GM19099 (cell line): ENCODE measurements at regions not wholly inside any gene's neighbourhood (a gene's known extent, or its start where the extent isn't known, plus 50 kb on each side); places are given as distances from the start of the nearest gene placed in this dataset.

Experiments
- POLR2A ChIP-seq: IDR thresholded peaks from 3 replicates; pipeline ENCODE4 v1.6.1; 2011; ENCODE audit warnings: low read depth; ENCODE audit not compliant: insufficient read length; ENCODE audit errors: extremely low read depth

GRCh38 chr10:43903451-43903850 lies 254.8 kb upstream of the ZNF32 start:
- no peak for TF ChIP-seq POLR2A

DNA sequence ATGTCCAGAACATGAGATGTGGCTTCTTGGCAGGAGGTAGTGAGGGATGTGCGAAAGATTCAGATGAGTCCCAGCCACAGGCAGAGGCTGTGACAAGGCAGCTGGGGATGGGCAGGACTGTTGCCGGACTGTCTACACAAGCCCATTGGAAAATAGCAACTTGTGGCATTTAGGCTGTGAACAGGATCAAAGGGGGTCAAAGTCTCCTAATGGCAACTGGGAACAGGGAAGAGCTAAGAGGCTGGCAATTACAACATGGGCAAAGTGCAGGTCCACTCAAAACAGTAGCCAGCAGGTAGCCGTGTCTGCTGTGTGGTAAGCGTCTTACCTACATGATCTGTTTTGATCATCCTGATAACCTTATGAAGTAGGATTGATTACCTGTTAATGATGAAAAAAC lies 254.2 kb upstream of the ZNF32 start:
- TF ChIP-seq POLR2A = no peak

GRCh38 chr10:43901744-43902504 lies 253.2 kb upstream of the ZNF32 start:
- TF ChIP-seq POLR2A = no peak

DNA sequence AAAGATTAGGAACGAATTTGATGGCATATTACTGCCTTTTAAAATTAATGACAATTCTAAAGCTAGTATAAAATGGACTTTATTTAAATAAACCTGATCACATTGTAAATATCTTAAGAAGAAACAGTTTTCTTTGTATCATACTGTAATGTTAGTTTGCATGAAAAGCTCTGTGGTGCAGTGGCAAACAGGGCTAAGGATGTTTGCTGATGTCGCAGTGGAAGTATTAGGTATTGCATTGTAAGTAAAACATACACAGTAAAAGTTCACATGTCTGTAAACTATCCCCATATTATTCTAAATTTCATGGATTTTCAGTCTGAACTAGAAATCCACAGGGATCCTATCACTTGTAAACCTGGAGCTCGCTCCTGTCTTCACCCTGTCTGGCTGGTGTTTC lies 252.6 kb upstream of the ZNF32 start:
- no peak for TF ChIP-seq POLR2A

DNA sequence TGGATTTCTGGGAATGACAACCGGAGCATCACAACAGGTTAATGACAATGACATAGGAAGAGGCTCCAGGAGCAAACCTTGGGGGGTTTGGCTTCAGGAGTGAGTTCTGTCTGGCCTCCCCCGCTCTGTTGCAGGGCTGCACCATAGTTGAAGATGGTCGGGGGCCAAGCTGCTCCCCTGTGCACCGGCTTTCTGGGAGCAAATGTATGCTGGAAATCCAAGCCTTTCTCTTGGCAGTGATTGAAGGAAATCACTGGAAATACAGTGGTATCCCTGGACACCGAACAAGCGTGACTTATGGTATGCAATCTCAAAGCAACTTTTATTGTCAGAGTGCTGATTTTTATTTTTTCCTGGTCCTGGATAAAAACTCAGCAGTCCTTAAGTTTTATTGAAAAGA lies 251.9 kb upstream of the ZNF32 start:
- no peak for TF ChIP-seq POLR2A

GRCh38 chr10:43899224-43899959 lies 250.7 kb upstream of the ZNF32 start:
- no peak for TF ChIP-seq POLR2A

- TF ChIP-seq POLR2A = no peak
Observed at GRCh38 chr10:43898592-43898991, 249.9 kb upstream of the ZNF32 start.

DNA sequence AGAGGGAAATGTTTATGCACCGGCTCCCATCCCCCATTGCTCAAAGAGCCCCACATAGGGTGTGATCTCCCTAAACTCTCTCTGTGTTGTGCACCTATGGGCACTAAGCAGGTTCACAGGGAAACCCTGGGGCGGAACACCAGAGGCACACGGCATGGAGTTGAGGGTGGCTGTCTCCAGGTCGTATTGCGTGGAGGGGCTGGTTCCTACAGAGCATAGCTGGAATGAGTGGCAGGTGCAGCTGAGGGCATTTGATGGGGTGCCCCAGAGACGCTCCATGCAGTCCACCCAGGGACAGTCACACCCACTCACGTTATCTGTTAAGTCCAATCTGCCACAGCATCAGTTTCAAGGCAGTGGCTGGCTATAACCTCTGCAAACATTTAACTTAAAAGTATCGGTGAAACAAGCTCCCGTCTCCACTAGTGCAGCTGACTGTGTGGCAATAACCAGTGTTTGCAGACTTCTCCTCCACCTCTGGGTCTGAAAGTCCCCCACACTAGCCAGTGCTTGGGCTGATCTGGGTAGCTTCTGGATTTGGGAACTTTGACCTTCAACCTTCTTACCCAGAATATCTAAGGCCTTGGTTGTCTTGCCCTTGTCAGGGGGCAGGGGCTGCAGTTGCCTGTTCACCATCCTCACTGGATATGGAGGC lies 249.2 kb upstream of the ZNF32 start:
- TF ChIP-seq POLR2A = no peak

DNA sequence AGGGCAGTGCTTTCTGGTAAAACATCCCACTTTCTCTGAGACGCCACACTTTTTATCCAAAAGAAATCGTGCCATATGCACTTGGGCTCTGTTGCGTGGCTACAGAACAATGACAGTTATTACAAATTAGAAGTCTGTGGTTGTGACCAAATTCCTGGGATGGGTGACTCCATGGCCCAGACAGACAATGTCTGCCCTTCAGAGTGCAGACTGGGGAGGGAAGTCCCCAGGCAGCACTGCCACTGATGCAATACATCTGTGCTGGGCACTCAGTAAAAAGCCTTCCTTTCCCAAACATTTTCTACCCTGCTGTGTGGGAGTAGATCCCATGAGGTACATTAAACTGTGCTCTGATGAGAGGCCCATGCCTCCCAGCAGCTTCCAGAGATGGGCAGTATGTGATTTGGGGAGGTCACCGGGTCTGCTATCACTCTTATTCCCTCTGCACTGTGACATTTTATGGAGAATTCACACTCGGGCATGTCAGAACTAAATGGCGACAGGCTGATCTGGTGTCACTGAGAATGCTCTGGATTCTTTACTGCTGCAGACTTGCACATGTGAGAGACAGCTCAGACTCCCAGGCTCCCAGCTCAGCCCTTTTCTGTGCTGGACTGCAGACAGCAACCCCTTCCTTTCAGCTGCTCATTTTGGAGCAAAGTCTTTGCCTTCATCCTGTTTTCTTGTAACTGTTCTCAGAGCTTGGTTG lies 243.5 kb upstream of the ZNF32 start:
- no peak for TF ChIP-seq POLR2A

DNA sequence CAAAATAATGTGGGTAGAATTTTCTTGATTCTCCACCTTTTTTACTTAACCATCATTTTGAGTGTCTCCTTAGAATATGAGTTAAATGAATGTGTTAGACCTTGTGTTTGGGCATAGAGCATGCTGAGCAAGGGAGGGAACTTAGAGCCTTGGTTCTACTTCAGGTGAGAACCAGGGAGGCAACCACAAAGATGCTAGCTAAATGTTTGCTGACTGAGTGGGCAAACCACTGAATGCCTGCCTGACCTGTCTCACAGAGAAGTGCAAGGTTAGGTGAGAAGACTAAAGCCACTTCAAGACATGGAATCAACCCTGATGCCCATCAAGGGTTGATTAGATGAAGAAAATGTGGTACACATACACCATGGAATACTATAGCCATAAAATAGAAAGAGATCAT lies 242.6 kb upstream of the ZNF32 start:
- no peak for TF ChIP-seq POLR2A

DNA sequence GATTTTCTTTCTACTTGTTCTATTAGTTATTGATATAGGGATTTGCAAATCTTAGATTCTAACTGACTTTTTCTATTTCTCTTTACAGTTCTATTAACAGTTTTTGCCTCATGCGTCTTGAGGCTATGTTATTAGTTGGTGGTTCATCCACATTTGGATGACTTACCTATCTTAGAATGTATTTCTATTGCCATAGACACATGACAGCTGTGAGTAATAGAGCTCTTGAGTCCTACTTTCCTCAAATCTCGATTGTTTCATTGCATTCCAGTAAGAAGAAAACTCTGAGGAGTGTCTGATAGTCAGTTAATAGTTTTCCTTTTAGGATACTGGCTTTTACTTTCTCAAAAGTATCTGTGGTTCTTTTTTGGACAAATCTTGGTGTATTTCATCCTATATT lies 241.4 kb upstream of the ZNF32 start:
- no peak for TF ChIP-seq POLR2A

GRCh38 chr10:43888586-43888985 lies 239.9 kb upstream of the ZNF32 start:
- TF ChIP-seq POLR2A = no peak

DNA sequence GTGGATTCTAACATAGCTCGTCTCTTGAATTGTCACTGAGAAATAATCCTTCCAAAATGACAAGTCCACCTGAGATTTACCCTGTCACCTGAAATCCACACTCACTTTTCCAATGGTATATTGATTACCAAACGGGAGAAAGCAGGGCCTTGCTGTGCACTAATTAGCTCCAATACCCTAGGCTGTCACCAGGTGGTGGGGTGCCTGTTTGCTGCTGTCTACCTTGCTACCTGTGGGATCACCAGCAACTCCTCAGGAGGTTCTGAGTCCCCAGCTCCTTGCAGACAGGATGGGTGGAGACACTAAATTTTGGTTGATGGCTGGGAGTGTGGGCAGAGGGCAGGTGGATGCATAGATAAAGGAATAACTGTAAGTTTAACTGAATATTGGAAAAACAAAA lies 237.2 kb upstream of the ZNF32 start:
- no peak for TF ChIP-seq POLR2A

GRCh38 chr10:43885252-43885651 lies 236.6 kb upstream of the ZNF32 start:
- no peak for TF ChIP-seq POLR2A

DNA sequence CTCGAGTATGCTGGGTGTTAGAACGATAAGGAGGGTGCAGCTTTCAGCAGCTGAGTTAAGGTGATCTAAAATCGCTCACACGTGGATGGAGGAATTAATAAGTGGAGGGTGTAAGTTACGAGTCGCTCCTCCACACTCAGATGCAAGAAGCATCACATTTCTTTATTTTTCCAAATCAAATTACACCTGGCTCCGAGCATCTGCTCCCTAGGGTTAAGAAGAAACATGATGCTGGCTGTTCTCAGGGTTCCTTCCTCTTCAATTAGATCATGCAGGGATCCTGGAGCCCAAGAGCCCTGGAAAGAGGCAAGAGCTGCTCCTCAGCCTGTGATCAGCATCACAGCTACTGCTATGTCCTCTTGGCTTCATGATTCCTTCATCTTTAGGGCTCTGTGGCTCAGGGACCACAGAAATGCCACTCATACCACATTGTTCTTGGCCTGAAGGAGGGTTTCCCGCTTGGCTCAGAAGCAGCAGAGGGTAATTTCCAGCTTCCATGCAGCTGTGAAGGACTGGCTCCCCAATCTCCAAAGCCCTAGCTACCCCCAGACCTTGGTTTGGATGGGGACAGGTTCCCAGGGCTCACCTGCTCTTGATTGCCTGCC lies 235.9 kb upstream of the ZNF32 start:
- TF ChIP-seq POLR2A = no peak

- TF ChIP-seq POLR2A = no peak
Observed at GRCh38 chr10:43882711-43883110, 234.0 kb upstream of the ZNF32 start.

- no peak for TF ChIP-seq POLR2A
Observed at GRCh38 chr10:43881657-43882056, 233.0 kb upstream of the ZNF32 start.
